Activated gamma-delta T cell treated with Interleukin-2 at 50 U/mL for 16 hours (primary cell): ENCODE measurements at regions not wholly inside any gene's neighbourhood (a gene's known extent, or its start where the extent isn't known, plus 50 kb on each side); places are given as distances from the start of the nearest gene placed in this dataset.
"Not testable (repeated sequence)": the region's sequence is repeated elsewhere in the genome, so short reads cannot be mapped to it uniquely, and the experiment has no call there.

Experiments used
- DNase-seq: peaks from one replicate; pipeline ENCODE4 v3.0.0-alpha.2; 2020

- no peak for DNase-seq
These were observed 344.6 kb upstream of the TMEFF2 start for GRCh38 chr2:192539306-192539705.

DNA sequence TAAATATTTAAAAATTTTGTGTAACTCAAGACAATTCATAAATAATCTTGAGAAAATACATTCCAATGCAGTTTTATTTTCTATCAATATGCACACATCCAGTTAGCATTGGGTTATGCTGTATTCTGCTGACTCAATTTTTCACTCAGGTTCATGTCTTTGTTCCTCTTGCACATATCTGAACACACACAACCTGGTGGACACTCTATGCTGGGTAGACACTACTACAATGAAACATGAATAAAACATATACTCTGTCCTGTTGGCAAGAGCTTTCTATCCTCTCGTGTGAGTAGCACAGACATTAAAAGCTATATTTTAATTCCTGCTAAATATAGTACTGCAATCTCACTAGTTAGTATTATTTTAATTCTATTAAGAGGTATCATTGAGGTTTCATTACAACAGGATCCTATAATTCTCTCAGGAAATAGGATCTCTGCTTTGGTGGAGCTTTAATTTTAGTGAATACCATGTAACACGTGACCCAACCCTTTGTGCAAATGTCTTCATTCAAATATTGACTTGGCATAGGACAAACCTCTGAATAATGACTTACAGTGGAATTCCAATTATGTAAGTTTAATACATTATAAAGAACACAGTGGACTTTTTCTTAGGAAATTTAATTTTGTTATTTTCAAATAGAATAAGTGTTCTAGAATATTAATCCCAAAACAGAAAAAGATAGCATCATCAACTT lies 342.3 kb upstream of the TMEFF2 start:
- DNase-seq: no peak

- no peak for DNase-seq
These were observed 341.5 kb upstream of the TMEFF2 start for GRCh38 chr2:192535956-192536921.

- no peak for DNase-seq
These were observed 339.3 kb upstream of the TMEFF2 start for GRCh38 chr2:192534072-192534471.

- not testable (repeated sequence) for DNase-seq
These were observed 330.0 kb upstream of the TMEFF2 start for GRCh38 chr2:192524642-192525251.

DNA sequence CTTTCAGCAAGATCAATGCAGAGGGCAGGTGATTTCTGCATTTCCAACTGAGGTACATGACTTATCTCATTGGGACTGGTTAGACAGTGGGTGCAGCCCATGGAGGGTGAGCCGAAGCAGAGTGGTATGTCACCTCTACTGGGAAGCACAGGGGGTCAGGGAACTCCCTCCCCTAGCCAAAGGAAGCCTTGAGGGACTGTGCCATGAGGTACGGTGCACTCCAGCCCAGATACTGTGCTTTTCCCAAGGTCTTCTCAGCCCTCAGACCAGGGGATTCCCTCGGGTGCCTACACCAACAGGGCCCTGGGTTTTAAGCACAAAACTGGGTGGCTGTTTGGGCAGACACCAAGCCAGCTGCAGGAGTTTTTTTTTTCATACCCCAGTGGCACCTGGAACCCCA lies 329.5 kb upstream of the TMEFF2 start:
- not testable (repeated sequence) for DNase-seq

GRCh38 chr2:192515937-192516336 lies 321.2 kb upstream of the TMEFF2 start:
- no peak for DNase-seq

- no peak for DNase-seq
These were observed 318.8 kb upstream of the TMEFF2 start for GRCh38 chr2:192513575-192513974.

DNA sequence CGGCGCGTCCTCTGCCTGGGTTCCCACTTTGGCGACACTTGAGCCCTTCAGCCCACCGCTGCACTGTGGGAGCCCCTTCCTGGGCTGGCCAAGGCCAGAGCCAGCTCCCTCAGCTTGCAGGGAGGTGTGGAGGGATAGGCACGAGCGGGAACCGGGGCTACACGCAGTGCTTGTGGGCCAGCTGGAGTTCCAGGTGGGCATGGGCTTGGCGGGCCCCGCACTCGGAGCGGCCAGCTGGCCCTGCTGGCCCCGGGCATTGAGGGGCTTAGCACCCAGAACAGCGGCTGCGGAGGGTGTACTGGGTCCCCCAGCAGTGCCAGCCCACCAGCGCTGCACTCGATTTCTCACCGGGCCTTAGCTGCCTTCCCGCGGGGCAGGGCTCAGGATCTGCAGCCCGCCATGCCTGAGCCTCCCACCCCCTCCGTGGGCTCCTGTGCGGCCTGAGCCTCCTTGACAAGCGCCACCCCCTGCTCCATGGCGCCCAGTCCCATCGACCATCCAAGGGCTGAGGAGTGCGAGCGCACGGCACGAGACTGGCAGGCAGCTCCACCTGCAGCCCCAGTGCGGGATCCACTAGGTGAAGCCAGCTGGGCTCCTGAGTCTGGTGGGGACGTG lies 313.2 kb upstream of the TMEFF2 start:
- not testable (repeated sequence) for DNase-seq

DNA sequence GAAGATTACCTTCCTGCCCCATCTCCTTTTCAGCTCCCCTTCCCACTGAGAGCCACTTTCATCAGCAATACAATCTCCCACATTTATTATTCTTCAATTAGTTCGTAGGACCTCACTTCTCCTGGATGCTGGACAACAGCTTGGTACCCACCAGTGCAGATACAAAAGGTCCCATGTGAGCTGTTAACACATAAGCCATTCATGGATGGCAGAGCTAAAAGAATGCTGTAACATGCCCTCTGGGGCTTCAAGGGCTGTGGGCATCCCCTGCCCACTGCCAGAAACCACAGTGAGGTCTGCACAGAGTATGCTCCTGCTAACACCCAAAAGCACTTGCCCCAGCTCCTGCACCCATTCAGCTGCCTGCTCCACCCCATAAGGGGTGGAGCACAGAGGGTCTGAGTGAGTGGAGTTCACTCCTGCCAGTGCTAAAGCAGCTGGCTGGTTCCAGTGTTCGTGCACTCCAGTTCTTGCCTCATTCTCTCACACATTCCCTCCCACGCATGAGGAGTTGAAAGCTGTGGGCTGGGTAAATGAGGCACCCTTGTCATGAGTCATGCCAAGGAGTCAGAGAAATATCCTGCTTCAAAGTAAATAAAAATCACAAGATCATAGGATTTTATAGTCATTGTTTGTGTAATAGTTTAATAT lies 305.9 kb upstream of the TMEFF2 start:
- DNase-seq: no peak

- DNase-seq: no peak
These were observed 304.7 kb upstream of the TMEFF2 start for GRCh38 chr2:192499476-192499875.

- no peak for DNase-seq
These were observed 304.0 kb upstream of the TMEFF2 start for GRCh38 chr2:192498747-192499146.

DNA sequence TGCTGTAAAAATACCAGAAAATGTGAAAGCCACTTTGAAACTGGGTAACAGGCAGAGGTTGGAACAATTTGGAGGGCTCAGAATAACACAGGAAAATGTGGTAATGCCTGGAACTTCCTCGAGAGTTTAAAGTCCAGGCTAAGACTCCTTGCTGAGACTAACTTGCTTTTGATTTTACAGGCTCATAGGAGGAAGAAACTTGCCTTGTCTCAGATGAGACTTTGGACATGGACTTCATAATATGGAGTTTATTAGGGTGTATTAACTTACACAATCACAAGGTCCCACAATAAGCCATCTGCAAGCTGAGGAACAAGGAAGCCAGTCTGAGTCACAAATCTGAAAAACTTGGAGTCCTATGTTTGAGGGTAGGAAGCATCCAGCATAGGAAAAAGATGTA lies 293.4 kb upstream of the TMEFF2 start:
- DNase-seq: not testable (repeated sequence)

DNA sequence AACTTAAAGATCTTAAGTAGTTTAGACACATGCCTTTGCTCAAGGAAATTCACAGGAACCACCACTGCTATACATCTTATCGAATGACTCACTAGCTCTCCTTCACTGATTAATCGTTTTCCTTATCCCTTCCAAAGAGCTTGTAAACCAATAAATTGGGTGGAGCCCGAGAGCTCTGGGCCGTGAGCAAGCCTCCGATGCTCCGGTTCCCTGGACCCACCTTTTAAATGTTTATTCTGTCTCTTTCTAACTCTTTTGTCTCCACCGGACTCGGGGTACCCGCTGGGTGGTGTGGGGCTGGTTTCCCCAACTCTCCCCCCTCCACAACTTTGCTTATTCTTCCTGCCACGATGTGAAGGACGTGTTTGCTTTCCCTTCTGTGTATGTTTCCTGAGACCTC lies 292.9 kb upstream of the TMEFF2 start:
- DNase-seq: no peak

GRCh38 chr2:192484903-192485302 lies 290.2 kb upstream of the TMEFF2 start:
- no peak for DNase-seq

DNA sequence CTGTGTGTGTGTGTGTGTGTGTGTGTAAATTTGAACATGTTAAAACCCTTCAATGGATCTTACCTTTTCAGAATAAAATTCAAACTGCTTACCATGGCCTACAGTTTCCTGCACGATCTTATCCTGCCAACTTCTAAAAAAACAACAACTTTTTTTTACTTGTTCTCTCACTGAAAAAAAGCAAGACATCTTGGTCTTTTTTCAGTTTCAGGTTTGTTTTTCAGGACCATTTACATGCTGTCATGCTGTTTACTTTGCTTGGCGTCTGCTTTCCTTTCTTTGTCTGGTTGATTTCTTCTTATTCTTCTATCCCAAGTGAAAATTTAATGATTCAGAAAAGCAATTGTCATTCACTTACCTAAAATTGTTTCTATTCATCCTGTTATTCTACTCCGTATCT lies 286.3 kb upstream of the TMEFF2 start:
- no peak for DNase-seq

GRCh38 chr2:192473331-192473730 lies 278.6 kb upstream of the TMEFF2 start:
- no peak for DNase-seq

- no peak for DNase-seq
These were observed 277.2 kb upstream of the TMEFF2 start for GRCh38 chr2:192471982-192472381.

GRCh38 chr2:192469612-192470011 lies 274.9 kb upstream of the TMEFF2 start:
- DNase-seq: no peak

GRCh38 chr2:192467953-192468660 lies 273.4 kb upstream of the TMEFF2 start:
- DNase-seq: no peak

DNA sequence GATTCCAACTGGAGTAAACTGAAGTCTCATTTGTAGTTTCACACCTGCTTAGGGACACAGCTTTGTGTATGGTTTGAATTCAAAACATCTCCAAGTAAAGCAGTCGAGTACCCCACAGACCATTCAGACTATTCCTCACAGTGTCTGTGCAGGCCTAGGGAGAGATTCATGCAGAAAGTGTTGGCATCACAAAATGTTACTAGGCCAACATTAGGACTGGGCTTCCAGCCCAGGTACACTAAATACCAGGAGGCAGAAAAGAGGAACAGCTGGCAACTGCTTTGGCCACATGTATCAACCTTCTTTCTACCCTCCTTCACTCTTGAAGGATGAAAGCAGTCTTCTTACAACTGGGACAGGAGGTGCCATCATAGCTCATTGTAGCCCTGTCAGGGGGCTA lies 270.4 kb upstream of the TMEFF2 start:
- DNase-seq: no peak

GRCh38 chr2:192459422-192459821 lies 264.7 kb upstream of the TMEFF2 start:
- no peak for DNase-seq
